HT1080 (cell line): ENCODE measurements at regions not wholly inside any gene's neighbourhood (a gene's known extent, or its start where the extent isn't known, plus 50 kb on each side); places are given as distances from the start of the nearest gene placed in this dataset.
"Not testable (repeated sequence)": the region's sequence is repeated elsewhere in the genome, so short reads cannot be mapped to it uniquely, and the experiment has no call there.

Experiments used
- DNase-seq: peaks from one replicate; pipeline ENCODE4 v3.0.0-alpha.2; 2015; ENCODE audit warnings: low read depth

GRCh38 chr3:29181149-29181780 is 99.6 kb upstream of the RBMS3 start:
- no peak for DNase-seq

- DNase-seq = no peak
Measured at GRCh38 chr3:29181872-29182271, 99.0 kb upstream of the RBMS3 start.

DNA sequence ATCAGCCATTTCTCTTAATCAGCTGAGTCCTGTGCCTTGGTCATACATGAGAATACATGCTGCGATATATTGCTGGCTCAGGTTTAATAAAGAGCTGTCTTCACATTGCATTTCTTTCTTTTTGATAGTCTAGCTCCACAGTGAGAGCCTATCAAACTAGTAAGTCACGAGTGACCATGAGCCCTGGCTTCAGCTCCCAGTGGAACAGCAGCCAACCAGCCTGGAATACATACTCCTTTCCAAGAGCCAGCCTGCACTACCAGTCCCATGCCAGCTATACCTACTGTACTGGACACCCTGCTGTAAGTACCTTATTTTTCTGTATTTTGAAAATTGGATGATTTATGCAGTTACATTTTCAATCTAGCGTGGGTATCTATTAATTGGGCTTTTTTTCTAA is 98.0 kb upstream of the RBMS3 start:
- DNase-seq = not testable (repeated sequence)

- DNase-seq = peak; percentile 56
Measured at GRCh38 chr3:29183346-29184087, 97.4 kb upstream of the RBMS3 start.

- peak; percentile 14 for DNase-seq
Measured at GRCh38 chr3:29185706-29186105, 95.2 kb upstream of the RBMS3 start.

DNA sequence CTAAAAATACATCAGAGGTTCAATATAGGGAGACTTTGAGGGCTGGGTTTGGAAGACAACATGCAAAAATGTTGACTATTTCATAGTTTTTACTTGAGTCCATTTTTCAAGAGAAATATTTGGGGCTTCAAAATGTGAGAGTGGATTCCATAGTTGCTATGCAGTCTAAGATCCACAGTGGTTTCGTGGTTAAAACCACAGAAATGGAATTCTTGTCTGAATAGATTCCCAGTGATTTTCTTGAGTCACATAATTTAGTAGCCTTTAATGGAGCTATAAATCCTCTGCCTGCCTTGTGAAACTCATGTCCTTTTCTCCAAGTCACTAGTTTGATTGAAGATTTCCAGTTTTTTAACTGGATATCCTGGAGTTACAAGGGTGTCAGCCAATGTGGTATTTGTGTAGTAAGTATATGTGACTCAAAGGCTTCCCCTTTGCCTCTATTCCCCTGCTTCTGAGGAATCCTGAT is 94.7 kb upstream of the RBMS3 start:
- peak; percentile 93 for DNase-seq

DNA sequence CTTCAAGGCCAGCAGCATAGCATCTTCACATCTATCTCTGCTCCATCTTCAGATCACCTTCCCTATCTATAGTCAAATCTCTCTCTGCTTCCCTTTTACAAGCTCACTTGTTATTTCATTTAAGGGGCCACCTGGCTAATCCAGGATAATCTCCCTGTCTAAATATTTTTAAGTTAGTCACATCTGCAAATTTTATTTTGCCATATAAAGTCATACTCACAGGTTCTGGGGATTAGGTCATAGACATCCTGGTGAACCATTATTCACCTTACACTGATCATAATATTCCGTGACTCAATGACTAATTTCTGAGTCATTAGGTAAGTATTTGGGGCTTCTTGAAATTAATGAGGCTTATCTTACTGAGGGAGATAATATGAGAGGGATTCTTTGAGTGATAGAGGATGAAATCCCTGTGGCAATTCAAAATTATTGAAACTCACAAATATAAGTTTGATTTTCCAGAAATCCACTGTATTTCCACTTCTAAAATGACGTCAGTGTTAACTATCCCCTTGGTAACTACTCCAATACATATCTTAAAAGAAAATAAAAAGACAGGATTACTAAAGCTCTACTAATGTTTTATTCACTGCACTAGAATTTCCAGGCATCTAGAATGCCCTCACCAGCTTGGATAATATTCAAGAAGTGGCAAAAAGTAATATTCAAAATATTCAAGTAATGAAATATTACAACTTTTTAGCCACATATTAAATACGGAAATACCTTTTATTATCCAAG is 93.7 kb upstream of the RBMS3 start:
- peak; percentile 94 for DNase-seq

- no peak for DNase-seq
Measured at GRCh38 chr3:29189328-29189727, 91.5 kb upstream of the RBMS3 start.

GRCh38 chr3:29194139-29194538 is 86.7 kb upstream of the RBMS3 start:
- DNase-seq = no peak

DNA sequence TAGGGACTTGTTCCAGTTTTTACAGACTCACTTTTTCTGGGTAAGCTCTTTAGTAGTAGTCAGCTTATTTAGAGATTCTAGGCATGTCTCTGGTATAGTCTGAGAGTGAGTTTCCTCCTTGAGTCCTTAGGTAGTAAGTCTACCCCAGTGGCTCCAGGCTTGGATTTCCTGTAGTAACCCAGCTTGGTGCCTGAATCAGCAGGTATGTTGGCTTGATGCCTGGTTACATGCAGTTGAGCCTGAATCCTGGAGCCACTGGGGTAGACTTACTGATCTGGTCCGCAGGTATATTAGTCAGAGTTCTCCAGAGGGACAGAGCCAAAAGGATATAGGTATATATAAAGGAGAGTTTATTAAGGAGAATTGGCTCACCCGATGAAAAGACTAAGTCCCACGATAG is 85.8 kb upstream of the RBMS3 start:
- peak; percentile 92 for DNase-seq

GRCh38 chr3:29201604-29202003 is 79.3 kb upstream of the RBMS3 start:
- DNase-seq = no peak

DNA sequence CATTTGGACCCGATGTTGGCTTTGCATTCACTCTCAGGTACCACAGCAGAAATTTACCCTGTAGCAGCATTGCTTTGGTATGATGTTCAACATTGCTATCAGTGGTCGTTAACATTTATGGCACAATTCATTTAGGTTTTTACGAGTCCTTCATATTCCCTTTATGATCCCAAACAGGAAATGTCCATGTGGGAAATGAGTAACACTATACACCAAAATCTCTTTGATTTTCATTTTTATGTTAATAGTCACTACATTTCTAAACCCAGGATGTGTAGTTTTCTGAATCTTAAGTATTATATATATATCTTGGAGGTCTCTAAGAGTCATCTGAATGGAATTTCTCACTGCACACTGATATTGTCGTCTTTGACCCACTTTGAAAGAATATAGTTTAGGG is 78.5 kb upstream of the RBMS3 start:
- DNase-seq = peak; percentile 80

DNA sequence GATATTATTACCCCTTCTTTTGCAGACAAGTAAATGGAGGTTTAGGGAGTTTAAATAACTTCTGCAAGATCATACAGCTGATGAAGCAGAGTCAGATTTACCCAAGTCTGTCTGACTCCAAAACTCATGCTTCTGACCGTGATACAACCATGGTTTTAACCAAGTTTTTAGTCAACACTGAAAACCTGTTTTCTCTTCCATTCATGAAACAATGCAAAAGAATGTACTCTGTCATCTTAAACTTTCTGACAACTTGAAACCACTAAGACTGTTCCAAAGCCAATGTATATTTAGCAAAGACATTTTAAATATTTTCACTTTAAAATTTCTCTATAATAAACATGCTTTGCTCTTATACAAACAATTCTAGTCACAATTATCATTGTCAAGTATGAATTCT is 77.0 kb upstream of the RBMS3 start:
- no peak for DNase-seq

GRCh38 chr3:29207427-29207826 is 73.4 kb upstream of the RBMS3 start:
- DNase-seq = no peak

DNA sequence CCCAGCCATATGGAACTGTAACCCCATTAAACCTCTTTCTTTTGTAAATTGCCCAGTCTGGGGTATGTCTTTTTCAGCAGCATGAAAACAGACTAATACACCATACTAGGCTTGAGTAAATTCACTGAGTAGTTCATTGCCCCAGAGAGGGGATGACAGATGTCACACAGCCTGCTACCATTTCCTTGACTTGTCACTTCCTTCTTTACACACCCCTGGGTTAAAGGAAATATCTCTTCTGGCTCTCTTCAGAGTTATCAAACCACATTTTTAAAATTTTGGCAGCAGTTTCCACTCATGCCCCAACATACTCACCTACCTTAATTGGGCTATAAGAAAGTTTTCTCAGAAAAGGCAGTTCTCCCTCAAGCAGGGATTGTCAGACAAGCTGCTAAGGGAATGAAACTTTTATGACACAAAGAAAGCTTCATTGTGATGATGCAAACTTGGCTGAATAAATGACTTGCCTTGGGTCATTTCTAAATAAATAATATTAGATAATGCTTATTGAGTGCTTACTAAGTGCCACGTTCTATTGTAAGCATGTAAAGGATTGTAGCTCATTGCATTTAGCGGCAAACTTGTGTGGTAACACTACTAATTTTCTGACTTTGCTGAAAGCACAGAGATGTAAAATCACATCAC is 68.0 kb upstream of the RBMS3 start:
- no peak for DNase-seq

DNA sequence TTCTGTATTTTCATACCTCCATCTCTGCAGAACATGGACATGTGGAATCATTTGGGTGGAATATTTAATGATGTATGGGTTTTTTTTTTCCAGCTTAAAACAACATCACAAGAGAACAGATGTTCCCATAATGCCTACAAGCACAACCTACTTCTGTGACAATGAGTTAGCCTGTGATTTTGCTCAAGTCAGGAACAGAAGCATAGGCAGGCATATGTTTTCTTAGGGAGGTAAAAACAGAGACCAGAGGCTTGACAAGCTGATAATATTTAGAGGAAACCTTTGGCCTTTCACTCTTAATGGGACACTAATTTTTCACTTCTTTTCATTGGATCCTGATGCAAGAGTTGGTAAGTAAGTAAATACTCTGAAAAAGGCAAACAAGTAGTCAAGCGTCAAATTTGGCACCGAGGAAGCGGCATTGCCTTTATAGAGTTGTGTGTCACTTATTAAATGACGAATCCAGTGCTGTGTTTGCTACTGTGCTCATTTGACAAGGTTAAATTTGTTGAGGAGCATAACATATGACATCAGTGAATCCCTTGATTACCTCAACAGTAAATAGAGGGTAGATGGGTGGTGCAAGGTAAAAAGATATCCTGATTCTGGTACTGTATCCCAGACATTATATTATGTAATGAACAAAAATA is 66.7 kb upstream of the RBMS3 start:
- DNase-seq = no peak

- no peak for DNase-seq
Measured at GRCh38 chr3:29215948-29216347, 64.9 kb upstream of the RBMS3 start.

DNA sequence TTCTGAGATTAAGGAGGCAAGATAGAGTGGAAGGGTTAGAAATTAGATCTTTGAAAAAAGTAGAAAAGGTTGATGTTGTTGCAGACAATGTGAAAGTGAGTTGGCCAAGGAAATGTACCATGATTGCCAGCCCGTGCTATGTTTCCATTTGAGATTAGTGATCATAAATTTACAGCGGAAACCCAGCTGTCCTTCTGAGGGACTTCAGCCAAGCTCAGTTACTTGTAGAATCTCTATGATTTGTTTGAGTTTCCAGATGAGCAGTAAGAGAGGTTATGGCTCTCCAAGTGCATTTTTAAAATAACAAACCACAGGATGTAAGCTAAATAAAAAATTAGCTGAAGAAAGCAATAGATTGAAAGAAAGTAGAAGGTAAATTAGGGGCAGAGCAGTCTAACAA is 54.2 kb upstream of the RBMS3 start:
- no peak for DNase-seq

GRCh38 chr3:29227307-29227706 is 53.6 kb upstream of the RBMS3 start:
- no peak for DNase-seq
